ENCODE measurements at regions not wholly inside any gene's neighbourhood (a gene's known extent, or its start where the extent isn't known, plus 50 kb on each side); places are given as distances from the start of the nearest gene placed in this dataset.

- TF ChIP-seq CTCF (IDR thresholded peaks at IDR 0.05) (no peak), POLR2A (IDR thresholded peaks at IDR 0.05) (no peak)
Observed at GRCh38 chr4:89469516-89469915, 161.9 kb upstream of the GPRIN3 start.
